NCI-H1417 (cell line): ENCODE measurements at regions not wholly inside any gene's neighbourhood (a gene's known extent, or its start where the extent isn't known, plus 50 kb on each side); places are given as distances from the start of the nearest gene placed in this dataset.
"Not testable (repeated sequence)": the region's sequence is repeated elsewhere in the genome, so short reads cannot be mapped to it uniquely, and the experiment has no call there.

ENCODE experiments used
- DNase-seq, 3 experiments: peaks; one replicate each; lab custom pipeline; 2025; lab: John Stamatoyannopoulos, UW

GRCh38 chr3:59503441-59503840 lies 453.6 kb upstream of the CFAP20DC start:
- no peak for DNase-seq

- DNase-seq, result no peak
Measured at GRCh38 chr3:59502806-59503205, 453.0 kb upstream of the CFAP20DC start.

GRCh38 chr3:59499954-59500353 lies 450.1 kb upstream of the CFAP20DC start:
- no peak for DNase-seq

GRCh38 chr3:59499000-59499399 lies 449.2 kb upstream of the CFAP20DC start:
- DNase-seq, result no peak

- no peak for DNase-seq
Measured at GRCh38 chr3:59496250-59496649, 446.4 kb upstream of the CFAP20DC start.

GRCh38 chr3:59494969-59495368 lies 445.1 kb upstream of the CFAP20DC start:
- not testable (repeated sequence) for DNase-seq

GRCh38 chr3:59486520-59486919 lies 436.7 kb upstream of the CFAP20DC start:
- DNase-seq, result no peak

GRCh38 chr3:59483191-59483590 lies 433.4 kb upstream of the CFAP20DC start:
- no peak for DNase-seq

GRCh38 chr3:59482684-59483083 lies 432.9 kb upstream of the CFAP20DC start:
- no peak for DNase-seq

GRCh38 chr3:59481776-59482400 lies 432.1 kb upstream of the CFAP20DC start:
- DNase-seq, result no peak

GRCh38 chr3:59480486-59480995 lies 430.7 kb upstream of the CFAP20DC start:
- DNase-seq, result no peak

- DNase-seq, result no peak
Measured at GRCh38 chr3:59473636-59474035, 423.8 kb upstream of the CFAP20DC start.

GRCh38 chr3:59472541-59472940 lies 422.7 kb upstream of the CFAP20DC start:
- no peak for DNase-seq

- no peak for DNase-seq
Measured at GRCh38 chr3:59469948-59470723, 420.3 kb upstream of the CFAP20DC start.

GRCh38 chr3:59467476-59467875 lies 417.7 kb upstream of the CFAP20DC start:
- peak in 2 of 3 experiments; percentile 24 to 66 for DNase-seq

GRCh38 chr3:59464187-59464586 lies 414.4 kb upstream of the CFAP20DC start:
- no peak for DNase-seq

- DNase-seq, result no peak
Measured at GRCh38 chr3:59463253-59463652, 413.4 kb upstream of the CFAP20DC start.

- DNase-seq, result no peak
Measured at GRCh38 chr3:59460068-59460467, 410.2 kb upstream of the CFAP20DC start.

- DNase-seq, result no peak
Measured at GRCh38 chr3:59456852-59457485, 407.1 kb upstream of the CFAP20DC start.

GRCh38 chr3:59451800-59452746 lies 402.2 kb upstream of the CFAP20DC start:
- no peak for DNase-seq

- DNase-seq, result peak in 1 of 3 experiments; percentile 1
Measured at GRCh38 chr3:59450946-59451763, 401.3 kb upstream of the CFAP20DC start.
